Nucleus accumbens (tissue), 56 donors: ENCODE measurements at regions not wholly inside any gene's neighbourhood (a gene's known extent, or its start where the extent isn't known, plus 50 kb on each side); places are given as distances from the start of the nearest gene placed in this dataset.

ENCODE experiments used
- DNase-seq, 56 donors: peaks; one replicate each; lab custom pipeline; 2025; lab: John Stamatoyannopoulos, UW

- no peak for DNase-seq
Measured at GRCh38 chr6:170125456-170126300, 165.2 kb downstream of the DLL1 start.

GRCh38 chr6:170124836-170125235, 166.0 kb downstream of the DLL1 start:
- no peak for DNase-seq

GRCh38 chr6:170124150-170124549, 166.7 kb downstream of the DLL1 start:
- no peak for DNase-seq

GRCh38 chr6:170122651-170123050, 168.2 kb downstream of the DLL1 start:
- DNase-seq = no peak

GRCh38 chr6:170117111-170117972, 173.5 kb downstream of the DLL1 start:
- no peak for DNase-seq

- DNase-seq = no peak
Measured at GRCh38 chr6:170116636-170117035, 174.2 kb downstream of the DLL1 start.

- DNase-seq = no peak
Measured at GRCh38 chr6:170114956-170115855, 175.7 kb downstream of the DLL1 start.

GRCh38 chr6:170114187-170114945, 176.5 kb downstream of the DLL1 start:
- no peak for DNase-seq

GRCh38 chr6:170113141-170113540, 177.7 kb downstream of the DLL1 start:
- no peak for DNase-seq

GRCh38 chr6:170112583-170112860, 178.4 kb downstream of the DLL1 start:
- no peak for DNase-seq

GRCh38 chr6:170111816-170112582, 178.9 kb downstream of the DLL1 start:
- no peak for DNase-seq

- DNase-seq = no peak
Measured at GRCh38 chr6:170111141-170111664, 179.7 kb downstream of the DLL1 start.

- no peak for DNase-seq
Measured at GRCh38 chr6:170110201-170111140, 180.4 kb downstream of the DLL1 start.

GRCh38 chr6:170108890-170109587, 181.8 kb downstream of the DLL1 start:
- no peak for DNase-seq

GRCh38 chr6:170108456-170108855, 182.4 kb downstream of the DLL1 start:
- no peak for DNase-seq

- no peak for DNase-seq
Measured at GRCh38 chr6:170107606-170108222, 183.2 kb downstream of the DLL1 start.
